ENCODE measurements at regions not wholly inside any gene's neighbourhood (a gene's known extent, or its start where the extent isn't known, plus 50 kb on each side); places are given as distances from the start of the nearest gene placed in this dataset.
"Not testable (repeated sequence)": the region's sequence is repeated elsewhere in the genome, so short reads cannot be mapped to it uniquely, and the experiment has no call there.

- peaks cover 1 to 19% of the 10 kb centered on the region in 2 donors for H3K9me3 ChIP-seq (ENCODE audit: control insufficient read depth in 2 of 2, insufficient read depth in 1 of 2, low read depth in 1 of 2, low read length in 1 of 2)
- H3K4me1 ChIP-seq (ENCODE audit: control insufficient read depth in 3 of 3, insufficient read depth in 2 of 3, low read depth in 1 of 3, low read length in 2 of 3) = peaks cover 0 to 25% (median 0%) of the 10 kb centered on the region in 3 donors
- H3K27ac ChIP-seq (ENCODE audit: low read depth in 1 of 3, low read length in 2 of 3) = peak overlapping the region; percentile 22 to 59 (median 34)
- no peak for FAIRE-seq
- peak; percentile 71 to 83 for DNase-seq
- H3K4me3 ChIP-seq (ENCODE audit: low read depth in 1 of 3, low read length in 3 of 3) = no peak overlapping the region
- H3K27me3 ChIP-seq (ENCODE audit: control insufficient read depth in 3 of 3, insufficient read depth in 3 of 3, low read length in 3 of 3) = no peaks in the 10 kb centered on the region
- no peaks in the 10 kb centered on the region for H3K36me3 ChIP-seq (ENCODE audit: control insufficient read depth in 3 of 3, insufficient read depth in 2 of 3, low read depth in 1 of 3, low read length in 3 of 3)
- 14 to 57% (median 30%) methylated on average over 5 of the region's 5 CpGs for WGBS, 3 donors
These were observed 190.5 kb downstream of the CCNG2 start for GRCh38 chr4:77347351-77347966.

GRCh38 chr4:77348815-77349214, 191.8 kb downstream of the CCNG2 start:
- Histone ChIP-seq H3K4me3 (ENCODE audit: low read depth in 1 of 3, low read length in 3 of 3) (no peak overlapping the region), H3K4me1 (ENCODE audit: control insufficient read depth in 3 of 3, insufficient read depth in 2 of 3, low read depth in 1 of 3, low read length in 2 of 3) (peaks cover 0 to 25% (median 0%) of the 10 kb centered on the region in 3 donors), H3K9me3 (ENCODE audit: control insufficient read depth in 2 of 2, insufficient read depth in 1 of 2, low read depth in 1 of 2, low read length in 1 of 2) (peaks cover 0 to 12% of the 10 kb centered on the region in 2 donors), H3K27ac (ENCODE audit: low read depth in 1 of 3, low read length in 2 of 3) (no peak overlapping the region), H3K27me3 (ENCODE audit: control insufficient read depth in 3 of 3, insufficient read depth in 3 of 3, low read length in 3 of 3) (no peaks in the 10 kb centered on the region), H3K36me3 (ENCODE audit: control insufficient read depth in 3 of 3, insufficient read depth in 2 of 3, low read depth in 1 of 3, low read length in 3 of 3) (no peaks in the 10 kb centered on the region)
- peak in 1 of 2 donors; percentile 13 for DNase-seq
- no peak for FAIRE-seq

- Histone ChIP-seq H3K36me3 (ENCODE audit: control insufficient read depth in 3 of 3, insufficient read depth in 2 of 3, low read depth in 1 of 3, low read length in 3 of 3) (no peaks in the 10 kb centered on the region), H3K4me1 (ENCODE audit: control insufficient read depth in 3 of 3, insufficient read depth in 2 of 3, low read depth in 1 of 3, low read length in 2 of 3) (peaks cover 0 to 25% (median 0%) of the 10 kb centered on the region in 3 donors), H3K27me3 (ENCODE audit: control insufficient read depth in 3 of 3, insufficient read depth in 3 of 3, low read length in 3 of 3) (no peaks in the 10 kb centered on the region), H3K27ac (ENCODE audit: low read depth in 1 of 3, low read length in 2 of 3) (no peak overlapping the region), H3K4me3 (ENCODE audit: low read depth in 1 of 3, low read length in 3 of 3) (no peak overlapping the region), H3K9me3 (ENCODE audit: control insufficient read depth in 2 of 2, insufficient read depth in 1 of 2, low read depth in 1 of 2, low read length in 1 of 2) (peaks cover 0 to 10% of the 10 kb centered on the region in 2 donors)
- DNase-seq (no peak), FAIRE-seq (no peak)
- WGBS, 3 donors = 77 to 91% (median 85%) methylated on average over 3 of the region's 3 CpGs
These were observed 192.4 kb downstream of the CCNG2 start for GRCh38 chr4:77349364-77349763.

- 72 to 80% (median 79%) methylated on average over 1 of the region's 1 CpG for WGBS, 3 donors
- DNase-seq = peak in 1 of 2 donors; percentile 14
- no peak for FAIRE-seq
- peaks cover 0 to 10% of the 10 kb centered on the region in 2 donors for H3K9me3 ChIP-seq (ENCODE audit: control insufficient read depth in 2 of 2, insufficient read depth in 1 of 2, low read depth in 1 of 2, low read length in 1 of 2)
- no peak overlapping the region for H3K4me3 ChIP-seq (ENCODE audit: low read depth in 1 of 3, low read length in 3 of 3)
- peaks cover 0 to 25% (median 0%) of the 10 kb centered on the region in 3 donors for H3K4me1 ChIP-seq (ENCODE audit: control insufficient read depth in 3 of 3, insufficient read depth in 2 of 3, low read depth in 1 of 3, low read length in 2 of 3)
- no peaks in the 10 kb centered on the region for H3K36me3 ChIP-seq (ENCODE audit: control insufficient read depth in 3 of 3, insufficient read depth in 2 of 3, low read depth in 1 of 3, low read length in 3 of 3)
- H3K27me3 ChIP-seq (ENCODE audit: control insufficient read depth in 3 of 3, insufficient read depth in 3 of 3, low read length in 3 of 3) = no peaks in the 10 kb centered on the region
- no peak overlapping the region for H3K27ac ChIP-seq (ENCODE audit: low read depth in 1 of 3, low read length in 2 of 3)
These were observed 192.8 kb downstream of the CCNG2 start for GRCh38 chr4:77349796-77350195.

GRCh38 chr4:77352192-77352591, 195.2 kb downstream of the CCNG2 start:
- 86 to 94% (median 90%) methylated on average over 1 of the region's 1 CpG for WGBS, 3 donors
- Histone ChIP-seq H3K4me1 (ENCODE audit: control insufficient read depth in 3 of 3, insufficient read depth in 2 of 3, low read depth in 1 of 3, low read length in 2 of 3) (peaks cover 0 to 15% (median 0%) of the 10 kb centered on the region in 3 donors), H3K27me3 (ENCODE audit: control insufficient read depth in 3 of 3, insufficient read depth in 3 of 3, low read length in 3 of 3) (no peaks in the 10 kb centered on the region), H3K36me3 (ENCODE audit: control insufficient read depth in 3 of 3, insufficient read depth in 2 of 3, low read depth in 1 of 3, low read length in 3 of 3) (no peaks in the 10 kb centered on the region), H3K9me3 (ENCODE audit: control insufficient read depth in 2 of 2, insufficient read depth in 1 of 2, low read depth in 1 of 2, low read length in 1 of 2) (no peaks in the 10 kb centered on the region), H3K27ac (ENCODE audit: low read depth in 1 of 3, low read length in 2 of 3) (no peak overlapping the region), H3K4me3 (ENCODE audit: low read depth in 1 of 3, low read length in 3 of 3) (no peak overlapping the region)
- FAIRE-seq (no peak), DNase-seq (no peak)

- 72 to 80% (median 74%) methylated on average over 3 to 4 of the region's 5 CpGs for WGBS, 3 donors
- not testable (repeated sequence) for H3K36me3 ChIP-seq (ENCODE audit: control insufficient read depth in 3 of 3, insufficient read depth in 2 of 3, low read depth in 1 of 3, low read length in 3 of 3); DNase-seq; H3K27me3 ChIP-seq (ENCODE audit: control insufficient read depth in 3 of 3, insufficient read depth in 3 of 3, low read length in 3 of 3); H3K4me1 ChIP-seq (ENCODE audit: control insufficient read depth in 3 of 3, insufficient read depth in 2 of 3, low read depth in 1 of 3, low read length in 2 of 3); H3K4me3 ChIP-seq (ENCODE audit: low read depth in 1 of 3, low read length in 3 of 3); FAIRE-seq; H3K9me3 ChIP-seq (ENCODE audit: control insufficient read depth in 2 of 2, insufficient read depth in 1 of 2, low read depth in 1 of 2, low read length in 1 of 2); H3K27ac ChIP-seq (ENCODE audit: low read depth in 1 of 3, low read length in 2 of 3)
These were observed 196.8 kb downstream of the CCNG2 start for GRCh38 chr4:77353724-77354315.

- Histone ChIP-seq H3K4me1 (ENCODE audit: control insufficient read depth in 3 of 3, insufficient read depth in 2 of 3, low read depth in 1 of 3, low read length in 2 of 3) (no peaks in the 10 kb centered on the region), H3K9me3 (ENCODE audit: control insufficient read depth in 2 of 2, insufficient read depth in 1 of 2, low read depth in 1 of 2, low read length in 1 of 2) (no peaks in the 10 kb centered on the region), H3K4me3 (ENCODE audit: low read depth in 1 of 3, low read length in 3 of 3) (no peak overlapping the region), H3K27me3 (ENCODE audit: control insufficient read depth in 3 of 3, insufficient read depth in 3 of 3, low read length in 3 of 3) (no peaks in the 10 kb centered on the region), H3K27ac (ENCODE audit: low read depth in 1 of 3, low read length in 2 of 3) (no peak overlapping the region), H3K36me3 (ENCODE audit: control insufficient read depth in 3 of 3, insufficient read depth in 2 of 3, low read depth in 1 of 3, low read length in 3 of 3) (no peaks in the 10 kb centered on the region)
- FAIRE-seq = no peak
- no peak for DNase-seq
- WGBS, 3 donors = 36 to 65% (median 56%) methylated on average over 1 of the region's 1 CpG
These were observed 197.5 kb downstream of the CCNG2 start for GRCh38 chr4:77354550-77354949.

- H3K9me3 ChIP-seq (ENCODE audit: control insufficient read depth in 2 of 2, insufficient read depth in 1 of 2, low read depth in 1 of 2, low read length in 1 of 2) = no peaks in the 10 kb centered on the region
- no peaks in the 10 kb centered on the region for H3K4me1 ChIP-seq (ENCODE audit: control insufficient read depth in 3 of 3, insufficient read depth in 2 of 3, low read depth in 1 of 3, low read length in 2 of 3)
- no peak for FAIRE-seq
- no peak for DNase-seq
- H3K4me3 ChIP-seq (ENCODE audit: low read depth in 1 of 3, low read length in 3 of 3) = no peak overlapping the region
- no peaks in the 10 kb centered on the region for H3K27me3 ChIP-seq (ENCODE audit: control insufficient read depth in 3 of 3, insufficient read depth in 3 of 3, low read length in 3 of 3)
- 82 to 93% (median 84%) methylated on average over 2 of the region's 2 CpGs for WGBS, 3 donors
- no peaks in the 10 kb centered on the region for H3K36me3 ChIP-seq (ENCODE audit: control insufficient read depth in 3 of 3, insufficient read depth in 2 of 3, low read depth in 1 of 3, low read length in 3 of 3)
- H3K27ac ChIP-seq (ENCODE audit: low read depth in 1 of 3, low read length in 2 of 3) = no peak overlapping the region
These were observed 198.7 kb downstream of the CCNG2 start for GRCh38 chr4:77355731-77356130.

Measured in small intestine (tissue), 7 donors.